ENCODE measurements at regions not wholly inside any gene's neighbourhood (a gene's known extent, or its start where the extent isn't known, plus 50 kb on each side); places are given as distances from the start of the nearest gene placed in this dataset.

- Mint-ChIP-seq H3K36me3 (ENCODE audit: insufficient read depth, unreplicated experiment) (no peaks in the 10 kb centered on the region), H3K9me3 (ENCODE audit: unreplicated experiment) (no peaks in the 10 kb centered on the region), H3K4me1 (ENCODE audit: insufficient read depth, unreplicated experiment) (no peaks in the 10 kb centered on the region), H3K27me3 (ENCODE audit: insufficient read depth, unreplicated experiment) (no peaks in the 10 kb centered on the region), H3K27ac (ENCODE audit: low read depth, unreplicated experiment) (no peak overlapping the region), H3K4me3 (ENCODE audit: unreplicated experiment) (no peak overlapping the region)
- intact Hi-C loops (cut with micrococcal nuclease), result no loop called here
- DNase-seq (ENCODE audit: unreplicated experiment), result no peak
- no TSS peak for BruUV-seq (replicated peaks)
- ChIA-PET CTCF (interaction anchor here (0.6 to 1.1 kb wide), 2 partner anchors 47 to 374 kb away, joined by 3 read pairs; no protein-coding TSS in a partner anchor), POLR2A (no interaction called here)
- no peak for TF ChIP-seq CTCF (IDR thresholded peaks at IDR 0.05; ENCODE audit: unreplicated experiment)
Measured at GRCh38 chr9:120014796-120015195, 565.2 kb downstream of the CDK5RAP2 start.

- POLR2A ChIA-PET, result no interaction called here
- Mint-ChIP-seq H3K27me3 (ENCODE audit: insufficient read depth, unreplicated experiment) (no peaks in the 10 kb centered on the region), H3K4me1 (ENCODE audit: insufficient read depth, unreplicated experiment) (no peaks in the 10 kb centered on the region), H3K36me3 (ENCODE audit: insufficient read depth, unreplicated experiment) (no peaks in the 10 kb centered on the region), H3K9me3 (ENCODE audit: unreplicated experiment) (peaks cover 7% of the 10 kb centered on the region), H3K27ac (ENCODE audit: low read depth, unreplicated experiment) (no peak overlapping the region), H3K4me3 (ENCODE audit: unreplicated experiment) (no peak overlapping the region)
- TF ChIP-seq CTCF (IDR thresholded peaks at IDR 0.05; ENCODE audit: unreplicated experiment), result no peak
- no peak for DNase-seq (ENCODE audit: unreplicated experiment)
- intact Hi-C loops (cut with micrococcal nuclease), result no loop called here
- CTCF ChIA-PET, result no interaction called here
- no TSS peak for BruUV-seq (replicated peaks)
Measured at GRCh38 chr9:120009856-120010255, 570.1 kb downstream of the CDK5RAP2 start.

- Mint-ChIP-seq H3K9me3 (ENCODE audit: unreplicated experiment) (peaks cover 4% of the 10 kb centered on the region), H3K4me3 (ENCODE audit: unreplicated experiment) (no peak overlapping the region), H3K4me1 (ENCODE audit: insufficient read depth, unreplicated experiment) (no peaks in the 10 kb centered on the region), H3K27ac (ENCODE audit: low read depth, unreplicated experiment) (no peak overlapping the region), H3K27me3 (ENCODE audit: insufficient read depth, unreplicated experiment) (peaks cover 25% of the 10 kb centered on the region), H3K36me3 (ENCODE audit: insufficient read depth, unreplicated experiment) (no peaks in the 10 kb centered on the region)
- no peak for TF ChIP-seq CTCF (IDR thresholded peaks at IDR 0.05; ENCODE audit: unreplicated experiment)
- BruUV-seq (replicated peaks), result no TSS peak
- ChIA-PET CTCF (interaction anchor here (0.8 kb wide), 1 partner anchor 33 kb away, joined by 3 read pairs; no protein-coding TSS in a partner anchor), POLR2A (no interaction called here)
- intact Hi-C loops (cut with micrococcal nuclease), result no loop called here
- DNase-seq (ENCODE audit: unreplicated experiment), result no peak
Measured at GRCh38 chr9:120001536-120001935, 578.4 kb downstream of the CDK5RAP2 start.

- no peaks in the 10 kb centered on the region for H3K9me3 Mint-ChIP-seq (ENCODE audit: unreplicated experiment)
- TF ChIP-seq CTCF (IDR thresholded peaks at IDR 0.05; ENCODE audit: unreplicated experiment), result no peak
- H3K4me3 Mint-ChIP-seq (ENCODE audit: unreplicated experiment), result no peak overlapping the region
- H3K4me1 Mint-ChIP-seq (ENCODE audit: insufficient read depth, unreplicated experiment), result no peaks in the 10 kb centered on the region
- ChIA-PET CTCF (interaction anchor here (0.9 kb wide), 1 partner anchor 23 kb away, joined by 4 read pairs; no protein-coding TSS in a partner anchor), POLR2A (no interaction called here)
- H3K27me3 Mint-ChIP-seq (ENCODE audit: insufficient read depth, unreplicated experiment), result peaks cover 25% of the 10 kb centered on the region
- no peak for DNase-seq (ENCODE audit: unreplicated experiment)
- BruUV-seq (replicated peaks), result no TSS peak
- no peak overlapping the region for H3K27ac Mint-ChIP-seq (ENCODE audit: low read depth, unreplicated experiment)
- intact Hi-C loops (cut with micrococcal nuclease), result no loop called here
- no peaks in the 10 kb centered on the region for H3K36me3 Mint-ChIP-seq (ENCODE audit: insufficient read depth, unreplicated experiment)
Measured at GRCh38 chr9:119998614-119999013, 581.4 kb downstream of the CDK5RAP2 start.

Data from MCF 10A (cell line).